GM19023 (cell line): ENCODE measurements at regions not wholly inside any gene's neighbourhood (a gene's known extent, or its start where the extent isn't known, plus 50 kb on each side); places are given as distances from the start of the nearest gene placed in this dataset.

Source experiments
- ATAC-seq: cut with Tn5 transposase; IDR thresholded peaks from one replicate; pipeline ENCODE4 v1.9.1; 2021; ENCODE audit warnings: mild to moderate bottlenecking, moderate library complexity; ENCODE audit not compliant: unreplicated experiment

DNA sequence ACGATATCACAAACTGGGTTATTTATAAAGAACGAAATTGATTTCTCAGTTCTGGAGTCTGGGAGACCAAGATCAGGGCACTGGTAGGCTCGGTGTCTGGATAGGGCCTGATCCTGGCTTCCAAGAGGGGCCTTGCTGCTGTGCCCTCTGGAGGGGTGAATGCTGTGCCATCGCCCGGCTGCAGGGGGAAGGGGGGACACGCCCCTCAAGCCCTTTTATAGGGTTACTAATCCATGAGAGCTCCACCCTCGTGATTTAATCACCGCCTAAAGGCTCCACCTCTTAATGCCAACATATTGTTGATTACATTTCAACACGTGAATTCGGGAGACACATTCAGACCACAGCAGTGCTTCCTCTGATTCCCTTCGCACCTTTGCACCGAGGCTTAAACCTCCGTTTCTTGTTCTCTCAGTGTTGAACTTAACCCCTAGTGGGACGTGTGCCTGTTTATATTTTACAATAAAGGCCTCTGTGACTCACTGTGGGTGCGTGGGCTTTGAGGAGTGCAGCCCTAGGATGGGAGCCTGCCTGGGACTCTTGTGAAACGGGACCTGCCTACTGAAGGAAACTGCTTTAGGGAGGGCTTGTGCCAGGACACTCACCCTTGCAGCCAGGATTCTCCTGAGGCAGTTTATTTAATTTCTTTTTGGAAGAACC is 52.4 kb upstream of the SPATA13 start:
- no peak for ATAC-seq

DNA sequence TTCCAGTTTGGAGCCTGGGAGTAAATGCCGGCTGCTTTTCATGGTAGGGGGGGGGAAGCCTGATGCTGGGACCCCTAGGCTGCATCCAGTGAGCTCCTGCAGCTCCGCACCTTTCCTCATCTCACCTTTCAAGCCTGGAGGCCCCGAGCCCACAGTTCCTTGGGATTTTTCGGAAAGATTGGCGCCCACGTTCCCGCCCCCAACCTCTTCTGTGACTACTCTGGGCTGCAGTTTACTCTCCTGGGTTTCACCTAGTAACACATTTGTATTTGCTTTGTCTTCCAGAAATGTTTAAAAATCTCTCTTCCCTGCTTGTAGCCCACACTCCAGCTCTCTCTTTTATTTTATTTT is 51.9 kb upstream of the SPATA13 start:
- ATAC-seq = no peak

DNA sequence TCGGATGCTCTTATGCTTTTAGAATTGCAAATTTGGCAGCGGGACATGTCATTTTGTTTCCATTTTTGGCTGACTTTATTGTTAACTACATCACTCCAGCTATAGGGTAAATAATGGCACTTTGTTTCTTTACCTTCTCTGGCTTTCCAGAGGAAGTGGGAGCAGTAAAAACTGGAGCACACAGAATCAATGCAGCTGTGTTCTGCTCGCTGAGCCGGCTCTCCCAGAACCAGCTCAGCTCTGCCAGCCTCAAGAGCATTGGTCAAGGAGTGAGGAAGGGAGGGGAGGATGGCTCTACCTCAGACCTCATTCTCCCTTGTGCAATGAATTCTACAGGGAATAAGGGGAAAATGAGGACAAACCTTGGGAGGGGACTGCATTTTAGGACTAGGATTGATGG is 50.5 kb upstream of the SPATA13 start:
- no peak for ATAC-seq
